Lower leg skin (tissue), 3 donors: ENCODE measurements at regions not wholly inside any gene's neighbourhood (a gene's known extent, or its start where the extent isn't known, plus 50 kb on each side); places are given as distances from the start of the nearest gene placed in this dataset.

Experiments used
- POLR2A ChIP-seq, 2 donors: fragments of 450-650 bp; IDR thresholded peaks; one replicate each; pipeline ENCODE4 v1.6.1; 2016 to 2017; ENCODE audit warnings: antibody characterized with exemption in 2 of 2, mild to moderate bottlenecking in 1 of 2, moderate library complexity in 1 of 2
- TF ChIP-seq, protein P1 (sequence below), 3 donors: fragments of 450-650 bp; IDR thresholded peaks; one replicate each; pipeline ENCODE4 v1.5.1; 2016; ENCODE audit warnings: antibody characterized with exemption in 3 of 3, mild to moderate bottlenecking in 3 of 3, moderate library complexity in 2 of 3

DNA sequence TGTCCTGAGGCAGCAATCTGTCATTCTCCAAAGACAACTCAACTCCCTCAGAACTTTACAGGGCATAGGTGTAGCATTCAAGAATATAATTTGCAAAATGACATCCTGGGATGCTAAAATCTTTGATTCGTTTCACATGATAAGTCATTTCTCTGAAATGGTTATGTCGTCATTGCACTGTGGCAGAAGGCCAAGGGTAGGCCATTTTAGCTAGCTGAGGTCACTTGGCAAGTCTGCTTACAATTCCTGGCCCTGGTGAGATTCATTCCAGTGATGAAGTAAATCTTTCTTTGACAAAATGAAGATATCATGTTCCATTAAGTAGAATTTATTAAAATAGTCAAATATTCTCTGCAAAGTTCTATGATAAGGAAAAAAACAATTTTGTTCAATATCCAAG, 1410.3 kb upstream of the LRRTM1 start:
- TF ChIP-seq, protein P1, sequence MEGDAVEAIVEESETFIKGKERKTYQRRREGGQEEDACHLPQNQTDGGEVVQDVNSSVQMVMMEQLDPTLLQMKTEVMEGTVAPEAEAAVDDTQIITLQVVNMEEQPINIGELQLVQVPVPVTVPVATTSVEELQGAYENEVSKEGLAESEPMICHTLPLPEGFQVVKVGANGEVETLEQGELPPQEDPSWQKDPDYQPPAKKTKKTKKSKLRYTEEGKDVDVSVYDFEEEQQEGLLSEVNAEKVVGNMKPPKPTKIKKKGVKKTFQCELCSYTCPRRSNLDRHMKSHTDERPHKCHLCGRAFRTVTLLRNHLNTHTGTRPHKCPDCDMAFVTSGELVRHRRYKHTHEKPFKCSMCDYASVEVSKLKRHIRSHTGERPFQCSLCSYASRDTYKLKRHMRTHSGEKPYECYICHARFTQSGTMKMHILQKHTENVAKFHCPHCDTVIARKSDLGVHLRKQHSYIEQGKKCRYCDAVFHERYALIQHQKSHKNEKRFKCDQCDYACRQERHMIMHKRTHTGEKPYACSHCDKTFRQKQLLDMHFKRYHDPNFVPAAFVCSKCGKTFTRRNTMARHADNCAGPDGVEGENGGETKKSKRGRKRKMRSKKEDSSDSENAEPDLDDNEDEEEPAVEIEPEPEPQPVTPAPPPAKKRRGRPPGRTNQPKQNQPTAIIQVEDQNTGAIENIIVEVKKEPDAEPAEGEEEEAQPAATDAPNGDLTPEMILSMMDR (IDR thresholded peaks at IDR 0.05) = no peak
- TF ChIP-seq POLR2A (IDR thresholded peaks at IDR 0.05) = no peak
